Kidney (tissue), 13 donors: ENCODE measurements at regions not wholly inside any gene's neighbourhood (a gene's known extent, or its start where the extent isn't known, plus 50 kb on each side); places are given as distances from the start of the nearest gene placed in this dataset.

Experiments used
- DNase-seq, 5 donors: peaks; one replicate each; pipeline ENCODE4 v3.0.0-alpha.2; 2013 to 2020
- FAIRE-seq: peaks from 2 replicates; lab custom pipeline; 2012; peaks lifted over from hg19 to GRCh38; lab: Jason Lieb, UNC
- H3K27ac ChIP-seq, 2 donors: one replicate each; pipeline ENCODE4 v1.7.0; 2013; ENCODE audit warnings: low read depth in 2 of 2, low read length in 2 of 2, inconsistent platforms in 1 of 2
- H3K27me3 ChIP-seq: one replicate; pipeline ENCODE4 v1.7.1; 2013; ENCODE audit warnings: low read length, inconsistent platforms; ENCODE audit not compliant: control insufficient read depth, insufficient read depth
- H3K36me3 ChIP-seq, 3 donors: one replicate each; pipeline versions ENCODE4 v1.7.0 to v1.7.1; 2013; ENCODE audit warnings: low read length in 3 of 3, control low read depth in 1 of 3, inconsistent platforms in 1 of 3; ENCODE audit not compliant: insufficient read depth in 3 of 3, control insufficient read depth in 2 of 3
- H3K4me1 ChIP-seq, 3 donors: one replicate each; pipeline versions ENCODE4 v1.7.0 to v1.7.1; 2013; ENCODE audit warnings: low read length in 3 of 3, inconsistent platforms in 1 of 3, low read depth in 1 of 3; ENCODE audit not compliant: control insufficient read depth in 2 of 3, insufficient read depth in 2 of 3
- H3K4me3 ChIP-seq, 3 donors: one replicate each; pipeline versions ENCODE4 v1.7.0 to v1.8.1; 2013; ENCODE audit warnings: low read length in 3 of 3, control low read depth in 1 of 3, inconsistent platforms in 1 of 3
- H3K9ac ChIP-seq, 3 donors: one replicate each; pipeline versions ENCODE4 v1.7.0 to v1.7.1; 2013; ENCODE audit warnings: low read length in 3 of 3, control low read depth in 1 of 3, inconsistent platforms in 1 of 3
- H3K9me3 ChIP-seq, 3 donors: one replicate each; pipeline versions ENCODE4 v1.7.0 to v1.7.1; 2013; ENCODE audit warnings: low read length in 3 of 3, control low read depth in 1 of 3, inconsistent platforms in 1 of 3; ENCODE audit not compliant: control insufficient read depth in 2 of 3, insufficient read depth in 1 of 3
- intact Hi-C: fragments of 100-400 bp; cut with DNase I; formaldehyde crosslinking; loops from one replicate; pipeline ENCODE4 v1.11.1; 2022
- TF ChIP-seq, protein P1 (sequence below): IDR thresholded peaks from 3 replicates; pipeline ENCODE4 v1.5.1; 2012; ENCODE audit warnings: mild to moderate bottlenecking, moderate library complexity, borderline replicate concordance; ENCODE audit not compliant: insufficient read depth; ENCODE audit errors: extremely low read depth
- donor health status: control.
- donor health status: control.
- donor health status: control.
- donor health status: control.
- donor health status: control.
- donor health status: DM: yes; HTN: yes; CAD: no.
- donor health status: Normal renal cell carcinoma (clear cell type).

DNA sequence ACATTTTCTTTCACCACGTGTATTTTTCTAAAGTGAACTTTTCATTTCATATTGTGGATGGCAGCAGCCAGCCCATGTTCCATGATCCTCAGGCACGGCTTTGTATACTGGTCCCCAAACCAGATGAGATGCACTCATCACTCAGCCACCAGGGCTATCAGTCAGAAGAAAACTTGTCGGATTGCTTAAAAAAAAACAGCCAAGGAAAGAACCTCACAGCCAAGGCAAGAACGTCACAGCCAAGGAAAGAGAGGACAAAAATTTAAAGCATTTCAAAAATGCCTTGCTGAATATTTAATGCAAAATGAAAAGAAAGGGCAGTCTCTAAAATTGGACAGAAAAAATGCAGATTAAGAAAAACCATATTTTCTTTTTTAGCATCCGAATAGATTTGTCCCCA, 333.3 kb downstream of the PDGFC start:
- Histone ChIP-seq H3K9ac (no peak overlapping the region), H3K27ac (no peak overlapping the region), H3K4me1 (no peaks in the 10 kb centered on the region), H3K4me3 (no peak overlapping the region), H3K27me3 (no peaks in the 10 kb centered on the region), H3K9me3 (no peaks in the 10 kb centered on the region), H3K36me3 (no peaks in the 10 kb centered on the region)
- TF ChIP-seq, protein P1, sequence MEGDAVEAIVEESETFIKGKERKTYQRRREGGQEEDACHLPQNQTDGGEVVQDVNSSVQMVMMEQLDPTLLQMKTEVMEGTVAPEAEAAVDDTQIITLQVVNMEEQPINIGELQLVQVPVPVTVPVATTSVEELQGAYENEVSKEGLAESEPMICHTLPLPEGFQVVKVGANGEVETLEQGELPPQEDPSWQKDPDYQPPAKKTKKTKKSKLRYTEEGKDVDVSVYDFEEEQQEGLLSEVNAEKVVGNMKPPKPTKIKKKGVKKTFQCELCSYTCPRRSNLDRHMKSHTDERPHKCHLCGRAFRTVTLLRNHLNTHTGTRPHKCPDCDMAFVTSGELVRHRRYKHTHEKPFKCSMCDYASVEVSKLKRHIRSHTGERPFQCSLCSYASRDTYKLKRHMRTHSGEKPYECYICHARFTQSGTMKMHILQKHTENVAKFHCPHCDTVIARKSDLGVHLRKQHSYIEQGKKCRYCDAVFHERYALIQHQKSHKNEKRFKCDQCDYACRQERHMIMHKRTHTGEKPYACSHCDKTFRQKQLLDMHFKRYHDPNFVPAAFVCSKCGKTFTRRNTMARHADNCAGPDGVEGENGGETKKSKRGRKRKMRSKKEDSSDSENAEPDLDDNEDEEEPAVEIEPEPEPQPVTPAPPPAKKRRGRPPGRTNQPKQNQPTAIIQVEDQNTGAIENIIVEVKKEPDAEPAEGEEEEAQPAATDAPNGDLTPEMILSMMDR = no peak
- intact Hi-C loops = no loop called here
- DNase-seq (no peak), FAIRE-seq (no peak)

DNA sequence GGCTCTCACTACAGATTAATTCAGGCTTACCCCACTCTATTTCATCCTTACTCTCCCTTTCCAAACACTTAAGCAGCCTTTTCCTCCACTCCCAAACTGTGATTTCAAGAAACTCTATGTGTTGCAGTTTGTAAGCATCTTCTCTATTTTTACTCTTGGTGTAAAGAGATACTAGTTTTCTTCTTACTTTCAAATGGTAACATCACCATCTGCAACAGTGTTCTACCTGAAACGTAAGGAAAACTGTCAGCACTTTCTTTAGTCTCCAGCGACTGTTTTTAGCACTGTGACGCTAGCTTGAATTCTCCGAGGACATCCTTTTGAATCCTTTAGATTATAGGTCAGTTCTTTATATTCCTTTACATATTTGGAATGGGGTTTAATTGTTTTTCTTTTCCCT, 335.2 kb downstream of the PDGFC start:
- no peak overlapping the region for H3K9ac ChIP-seq
- no peak overlapping the region for H3K4me3 ChIP-seq
- H3K4me1 ChIP-seq = no peaks in the 10 kb centered on the region
- intact Hi-C loops = no loop called here
- H3K27ac ChIP-seq = no peak overlapping the region
- TF ChIP-seq, protein P1 = no peak
- no peaks in the 10 kb centered on the region for H3K27me3 ChIP-seq
- no peaks in the 10 kb centered on the region for H3K9me3 ChIP-seq
- DNase-seq (no peak), FAIRE-seq (no peak)
- no peaks in the 10 kb centered on the region for H3K36me3 ChIP-seq

DNA sequence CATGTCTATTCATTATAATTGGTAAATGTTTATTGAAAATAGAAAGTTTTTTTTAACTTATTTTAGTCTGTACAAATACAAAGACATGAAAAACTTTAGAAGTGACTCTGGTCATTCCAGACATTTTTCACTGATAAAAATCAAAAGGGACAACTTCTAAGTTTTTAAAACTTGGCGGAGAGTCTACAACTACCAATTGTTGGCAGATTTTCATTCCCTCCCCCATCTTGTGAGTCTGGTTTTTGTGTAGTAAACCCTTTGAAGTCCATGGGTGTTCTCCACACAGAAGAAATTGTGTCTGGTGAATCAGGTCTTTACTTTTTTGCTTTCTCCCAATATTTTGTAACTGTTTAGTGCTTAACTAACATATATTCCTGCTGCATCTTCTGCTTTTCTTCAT, 336.5 kb downstream of the PDGFC start:
- Histone ChIP-seq H3K36me3 (no peaks in the 10 kb centered on the region), H3K9ac (no peak overlapping the region), H3K9me3 (no peaks in the 10 kb centered on the region), H3K27me3 (no peaks in the 10 kb centered on the region), H3K4me3 (no peak overlapping the region), H3K27ac (no peak overlapping the region), H3K4me1 (no peaks in the 10 kb centered on the region)
- DNase-seq (no peak), FAIRE-seq (no peak)
- TF ChIP-seq, protein P1 = no peak
- intact Hi-C loops = no loop called here

DNA sequence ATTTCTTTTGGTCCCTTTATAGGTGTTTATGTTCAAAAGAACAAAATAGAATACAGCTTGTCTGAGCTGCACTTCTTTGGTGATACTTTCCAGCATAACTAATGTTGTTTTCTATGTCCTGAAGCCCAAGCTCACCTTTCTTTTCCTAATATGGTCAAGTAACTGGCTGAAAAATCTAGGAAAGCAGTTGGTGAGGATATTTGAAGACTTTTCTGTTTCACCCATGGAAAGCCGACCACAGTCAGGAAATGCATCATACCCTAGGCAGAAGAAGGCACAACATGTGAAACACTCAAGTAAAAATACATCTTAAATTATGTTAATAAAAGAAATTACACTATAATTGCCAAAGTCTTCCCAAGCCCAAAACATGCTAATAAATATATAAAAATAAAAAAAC, 337.0 kb downstream of the PDGFC start:
- no peak for FAIRE-seq
- no peaks in the 10 kb centered on the region for H3K36me3 ChIP-seq
- DNase-seq = no peak
- H3K27me3 ChIP-seq = no peaks in the 10 kb centered on the region
- TF ChIP-seq, protein P1 = no peak
- no peak overlapping the region for H3K27ac ChIP-seq
- no peak overlapping the region for H3K4me3 ChIP-seq
- no peaks in the 10 kb centered on the region for H3K4me1 ChIP-seq
- H3K9me3 ChIP-seq = no peaks in the 10 kb centered on the region
- H3K9ac ChIP-seq = no peak overlapping the region
- intact Hi-C loops = no loop called here
